HL-60 (cell line): ENCODE measurements at regions not wholly inside any gene's neighbourhood (a gene's known extent, or its start where the extent isn't known, plus 50 kb on each side); places are given as distances from the start of the nearest gene placed in this dataset.

Source experiments
- DNase-seq, 2 experiments: peaks; one replicate each; pipeline ENCODE4 v3.0.0-alpha.2; 2010 to 2020; ENCODE audit warnings: low read depth in 1 of 2, low spot score in 1 of 2
- H3K27ac ChIP-seq: fragments of 250-450 bp; sonication (Bioruptor Pico); replicated peaks from 2 replicates; pipeline ENCODE4 v1.5.1; 2020; ENCODE audit warnings: mild to moderate bottlenecking, moderate library complexity
- H3K27me3 ChIP-seq: fragments of 250-450 bp; sonication (Bioruptor Pico); 2 replicates; pipeline ENCODE4 v1.5.1; 2021; ENCODE audit warnings: mild to moderate bottlenecking, moderate library complexity; ENCODE audit not compliant: insufficient read depth, poor library complexity, severe bottlenecking
- H3K4me3 ChIP-seq: replicated peaks from 2 replicates; pipeline ENCODE4 v1.5.1; 2011; ENCODE audit warnings: mild to moderate bottlenecking, control low read depth, low read length; ENCODE audit not compliant: insufficient read depth
- CTCF ChIP-seq: IDR thresholded peaks from one replicate; pipeline ENCODE4 v1.5.1; 2011; ENCODE audit warnings: low read length, control low read depth, inconsistent platforms; ENCODE audit not compliant: insufficient read depth
- GABPA ChIP-seq: IDR thresholded peaks from 2 replicates; pipeline ENCODE4 v1.6.1; 2012; ENCODE audit warnings: low read depth
- POLR2AphosphoS5 ChIP-seq: IDR thresholded peaks from 2 replicates; pipeline ENCODE4 v1.6.1; 2012; ENCODE audit warnings: low read depth
- REST ChIP-seq: IDR thresholded peaks from 2 replicates; pipeline ENCODE4 v1.6.1; 2012; ENCODE audit warnings: low read depth; ENCODE audit not compliant: insufficient replicate concordance
- SPI1 ChIP-seq: IDR thresholded peaks from 2 replicates; pipeline ENCODE4 v1.6.1; 2012; ENCODE audit warnings: low read depth, mild to moderate bottlenecking, borderline replicate concordance

- DNase-seq: no peak
Observed at GRCh38 chr3:164186095-164186494, 892.2 kb downstream of the SI start.

GRCh38 chr3:164179110-164179774 lies 899.1 kb downstream of the SI start:
- Histone ChIP-seq H3K4me3 (no peak overlapping the region), H3K27ac (no peak overlapping the region), H3K27me3 (no peaks in the 10 kb centered on the region)
- TF ChIP-seq CTCF: no peak
- TF ChIP-seq REST: no peak
- no peak for TF ChIP-seq POLR2AphosphoS5
- no peak for TF ChIP-seq GABPA
- no peak for TF ChIP-seq SPI1
- no peak for DNase-seq

More at GRCh38 chr3:164186095-164186494, 892.2 kb downstream of the SI start:
- H3K4me3 ChIP-seq: no peak overlapping the region
- TF ChIP-seq REST: no peak
- no peak for TF ChIP-seq CTCF
- TF ChIP-seq GABPA: no peak
- no peak for TF ChIP-seq SPI1
- TF ChIP-seq POLR2AphosphoS5: no peak
- no peak overlapping the region for H3K27ac ChIP-seq
- H3K27me3 ChIP-seq: no peaks in the 10 kb centered on the region

GRCh38 chr3:164174059-164174458 lies 904.2 kb downstream of the SI start:
- DNase-seq: no peak
- TF ChIP-seq GABPA (no peak), POLR2AphosphoS5 (no peak), SPI1 (no peak), REST (no peak), CTCF (no peak)
- H3K4me3 ChIP-seq: no peak overlapping the region

More at GRCh38 chr3:164174059-164174458, 904.2 kb downstream of the SI start:
- Histone ChIP-seq H3K27me3 (no peaks in the 10 kb centered on the region), H3K27ac (no peak overlapping the region)
